IMR-90 (cell line): ENCODE measurements at regions not wholly inside any gene's neighbourhood (a gene's known extent, or its start where the extent isn't known, plus 50 kb on each side); places are given as distances from the start of the nearest gene placed in this dataset.

ENCODE experiments used
- CEBPB ChIP-seq: IDR thresholded peaks from 2 replicates; pipeline ENCODE4 v1.6.1; 2012; ENCODE audit warnings: low read depth, low read length, improper control_type of control experiment
- FOS ChIP-seq: fragments of 150-350 bp; IDR thresholded peaks from 2 replicates; pipeline ENCODE4 v1.6.1; 2016; ENCODE audit warnings: low read depth, low read length
- MXI1 ChIP-seq: IDR thresholded peaks from 2 replicates; pipeline ENCODE4 v1.6.1; 2012; ENCODE audit warnings: low read depth, mild to moderate bottlenecking, low read length, moderate library complexity, borderline replicate concordance
- POLR2A ChIP-seq: IDR thresholded peaks from 2 replicates; pipeline ENCODE4 v1.6.1; 2012; ENCODE audit warnings: mild to moderate bottlenecking, low read depth, low read length
- RAD21 ChIP-seq: IDR thresholded peaks from 2 replicates; pipeline ENCODE4 v1.6.1; 2012; ENCODE audit warnings: low read length, improper control_type of control experiment
- TF ChIP-seq, protein P1 (sequence below): conservative IDR thresholded peaks from 2 replicates; pipeline ENCODE4 v1.5.1; 2012; ENCODE audit warnings: mild to moderate bottlenecking, low read depth, low read length, improper control_type of control experiment

DNA sequence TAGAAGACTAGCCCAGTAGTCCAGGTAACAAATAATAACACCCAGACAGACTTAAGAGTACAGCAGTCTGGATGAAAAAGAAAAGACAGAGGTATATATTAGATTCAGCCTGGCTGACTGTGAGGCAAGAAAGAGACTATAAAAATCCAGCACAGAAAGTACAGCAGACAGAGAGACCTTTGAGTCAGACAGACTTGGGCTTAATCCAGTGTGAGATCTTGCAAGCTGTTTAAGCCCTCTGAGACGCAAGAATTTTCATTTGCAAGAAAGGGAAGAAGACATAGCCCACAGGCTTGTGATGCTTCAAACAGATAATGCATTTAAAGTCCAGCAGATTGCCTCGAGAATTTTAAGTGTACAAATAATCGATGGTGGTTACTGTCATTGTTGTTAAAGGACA, 471.4 kb downstream of the LIG4 start:
- TF ChIP-seq POLR2A = no peak
- TF ChIP-seq, protein P1, sequence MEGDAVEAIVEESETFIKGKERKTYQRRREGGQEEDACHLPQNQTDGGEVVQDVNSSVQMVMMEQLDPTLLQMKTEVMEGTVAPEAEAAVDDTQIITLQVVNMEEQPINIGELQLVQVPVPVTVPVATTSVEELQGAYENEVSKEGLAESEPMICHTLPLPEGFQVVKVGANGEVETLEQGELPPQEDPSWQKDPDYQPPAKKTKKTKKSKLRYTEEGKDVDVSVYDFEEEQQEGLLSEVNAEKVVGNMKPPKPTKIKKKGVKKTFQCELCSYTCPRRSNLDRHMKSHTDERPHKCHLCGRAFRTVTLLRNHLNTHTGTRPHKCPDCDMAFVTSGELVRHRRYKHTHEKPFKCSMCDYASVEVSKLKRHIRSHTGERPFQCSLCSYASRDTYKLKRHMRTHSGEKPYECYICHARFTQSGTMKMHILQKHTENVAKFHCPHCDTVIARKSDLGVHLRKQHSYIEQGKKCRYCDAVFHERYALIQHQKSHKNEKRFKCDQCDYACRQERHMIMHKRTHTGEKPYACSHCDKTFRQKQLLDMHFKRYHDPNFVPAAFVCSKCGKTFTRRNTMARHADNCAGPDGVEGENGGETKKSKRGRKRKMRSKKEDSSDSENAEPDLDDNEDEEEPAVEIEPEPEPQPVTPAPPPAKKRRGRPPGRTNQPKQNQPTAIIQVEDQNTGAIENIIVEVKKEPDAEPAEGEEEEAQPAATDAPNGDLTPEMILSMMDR = no peak
- TF ChIP-seq RAD21 = no peak
- TF ChIP-seq FOS = no peak
- TF ChIP-seq MXI1 = no peak
- peak; percentile 46 for TF ChIP-seq CEBPB
